Stimulated activated effector memory CD8-positive, alpha-beta T cell treated with anti-CD3 and anti-CD28 coated beads, Interleukin-12 subunit alpha, Interleukin-12 subunit beta, amount 100 ng/mL, for 72 hours (primary cell): ENCODE measurements at regions not wholly inside any gene's neighbourhood (a gene's known extent, or its start where the extent isn't known, plus 50 kb on each side); places are given as distances from the start of the nearest gene placed in this dataset.

Source experiments
- ATAC-seq: fragments of 150-1000 bp; cut with Tn5 transposase; 2 replicates; pipeline ENCODE4 v1.10.0; 2021
- DNase-seq, 2 donors: peaks; one replicate each; pipeline ENCODE4 v3.0.0; 2021 to 2022; ENCODE audit warnings: low spot score in 2 of 2
- H3K27ac Mint-ChIP-seq: one replicate; pipeline ENCODE4 v1.8.0; 2022; ENCODE audit warnings: mild to moderate bottlenecking, mixed read lengths
- H3K36me3 Mint-ChIP-seq: one replicate; pipeline ENCODE4 v1.8.0; 2022; ENCODE audit warnings: mild to moderate bottlenecking, mixed read lengths
- H3K4me1 Mint-ChIP-seq: one replicate; pipeline ENCODE4 v1.8.0; 2022; ENCODE audit warnings: mixed read lengths
- H3K4me3 Mint-ChIP-seq: one replicate; pipeline ENCODE4 v1.8.0; 2022; ENCODE audit warnings: mild to moderate bottlenecking, mixed read lengths
- H3K9me3 Mint-ChIP-seq: one replicate; pipeline ENCODE4 v1.8.0; 2022; ENCODE audit warnings: mixed read lengths

GRCh38 chr2:183575481-183575880 lies 451.2 kb downstream of the NUP35 start:
- no peak for ATAC-seq
- H3K27ac Mint-ChIP-seq: no peak overlapping the region

GRCh38 chr2:183579686-183580085 lies 455.4 kb downstream of the NUP35 start:
- no peak for DNase-seq
- Mint-ChIP-seq H3K4me1 (no peaks in the 10 kb centered on the region), H3K9me3 (peaks cover 8% of the 10 kb centered on the region), H3K36me3 (no peaks in the 10 kb centered on the region), H3K27ac (no peak overlapping the region), H3K4me3 (no peak overlapping the region)
- ATAC-seq: no peak

More at GRCh38 chr2:183575481-183575880, 451.2 kb downstream of the NUP35 start:
- H3K9me3 Mint-ChIP-seq: peaks cover 9% of the 10 kb centered on the region
- no peak overlapping the region for H3K4me3 Mint-ChIP-seq
- no peak for DNase-seq
- H3K36me3 Mint-ChIP-seq: no peaks in the 10 kb centered on the region
- no peaks in the 10 kb centered on the region for H3K4me1 Mint-ChIP-seq

- Mint-ChIP-seq H3K4me1 (no peaks in the 10 kb centered on the region), H3K4me3 (no peak overlapping the region), H3K9me3 (peaks cover 11% of the 10 kb centered on the region), H3K36me3 (no peaks in the 10 kb centered on the region), H3K27ac (no peak overlapping the region)
- DNase-seq (no peak), ATAC-seq (no peak)
Observed at GRCh38 chr2:183592271-183592670, 468.0 kb downstream of the NUP35 start.

DNA sequence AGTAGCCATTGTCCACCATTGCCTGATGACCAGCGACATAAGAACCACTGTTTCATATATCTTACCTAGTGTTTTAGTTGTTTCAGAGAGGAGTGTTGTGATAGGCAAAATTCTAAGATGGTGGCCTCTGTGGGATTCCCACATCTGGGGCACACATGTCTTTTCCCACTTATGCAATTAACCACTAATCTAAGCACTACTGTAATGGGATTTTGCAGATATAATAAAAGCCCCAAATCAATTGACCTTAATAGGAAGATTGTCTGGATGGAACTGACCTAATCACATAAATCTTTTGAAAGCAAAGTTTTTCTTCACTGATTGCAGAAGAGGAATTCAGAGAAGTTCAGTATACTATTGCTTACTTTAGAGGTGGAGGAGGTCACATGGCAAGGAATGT lies 469.9 kb downstream of the NUP35 start:
- no peaks in the 10 kb centered on the region for H3K36me3 Mint-ChIP-seq
- no peak overlapping the region for H3K27ac Mint-ChIP-seq
- no peaks in the 10 kb centered on the region for H3K4me1 Mint-ChIP-seq
- H3K9me3 Mint-ChIP-seq: peaks cover 5% of the 10 kb centered on the region
- ATAC-seq: no peak
- no peak for DNase-seq
- H3K4me3 Mint-ChIP-seq: no peak overlapping the region

GRCh38 chr2:183597841-183598240 lies 473.6 kb downstream of the NUP35 start:
- Mint-ChIP-seq H3K9me3 (peaks cover 5% of the 10 kb centered on the region), H3K4me3 (no peak overlapping the region), H3K36me3 (no peaks in the 10 kb centered on the region)

GRCh38 chr2:183604065-183604464 lies 479.8 kb downstream of the NUP35 start:
- Mint-ChIP-seq H3K4me3 (no peak overlapping the region), H3K36me3 (no peaks in the 10 kb centered on the region), H3K4me1 (no peaks in the 10 kb centered on the region), H3K27ac (no peak overlapping the region), H3K9me3 (peaks cover 3% of the 10 kb centered on the region)
- ATAC-seq (no peak), DNase-seq (no peak)

More at GRCh38 chr2:183597841-183598240, 473.6 kb downstream of the NUP35 start:
- ATAC-seq (no peak), DNase-seq (no peak)
- Mint-ChIP-seq H3K4me1 (no peaks in the 10 kb centered on the region), H3K27ac (no peak overlapping the region)

GRCh38 chr2:183605440-183605839 lies 481.2 kb downstream of the NUP35 start:
- no peak overlapping the region for H3K27ac Mint-ChIP-seq
- peaks cover 3% of the 10 kb centered on the region for H3K9me3 Mint-ChIP-seq
- DNase-seq (no peak), ATAC-seq (no peak)
- H3K4me1 Mint-ChIP-seq: no peaks in the 10 kb centered on the region
- no peaks in the 10 kb centered on the region for H3K36me3 Mint-ChIP-seq
- H3K4me3 Mint-ChIP-seq: no peak overlapping the region

- peaks cover 3% of the 10 kb centered on the region for H3K9me3 Mint-ChIP-seq
- ATAC-seq: no peak
- H3K4me3 Mint-ChIP-seq: no peak overlapping the region
- H3K4me1 Mint-ChIP-seq: no peaks in the 10 kb centered on the region
- no peak for DNase-seq
- H3K27ac Mint-ChIP-seq: no peak overlapping the region
- no peaks in the 10 kb centered on the region for H3K36me3 Mint-ChIP-seq
Observed at GRCh38 chr2:183606022-183606717, 481.9 kb downstream of the NUP35 start.

GRCh38 chr2:183606718-183607085 lies 482.5 kb downstream of the NUP35 start:
- Mint-ChIP-seq H3K4me3 (no peak overlapping the region), H3K36me3 (no peaks in the 10 kb centered on the region), H3K27ac (no peak overlapping the region), H3K4me1 (no peaks in the 10 kb centered on the region), H3K9me3 (peaks cover 3% of the 10 kb centered on the region)
- no peak for ATAC-seq
- no peak for DNase-seq

- H3K4me1 Mint-ChIP-seq: no peaks in the 10 kb centered on the region
- H3K36me3 Mint-ChIP-seq: no peaks in the 10 kb centered on the region
- no peak for ATAC-seq
- no peak overlapping the region for H3K4me3 Mint-ChIP-seq
- DNase-seq: no peak
- H3K27ac Mint-ChIP-seq: no peak overlapping the region
- peaks cover 7% of the 10 kb centered on the region for H3K9me3 Mint-ChIP-seq
Observed at GRCh38 chr2:183607995-183608394, 483.8 kb downstream of the NUP35 start.

DNA sequence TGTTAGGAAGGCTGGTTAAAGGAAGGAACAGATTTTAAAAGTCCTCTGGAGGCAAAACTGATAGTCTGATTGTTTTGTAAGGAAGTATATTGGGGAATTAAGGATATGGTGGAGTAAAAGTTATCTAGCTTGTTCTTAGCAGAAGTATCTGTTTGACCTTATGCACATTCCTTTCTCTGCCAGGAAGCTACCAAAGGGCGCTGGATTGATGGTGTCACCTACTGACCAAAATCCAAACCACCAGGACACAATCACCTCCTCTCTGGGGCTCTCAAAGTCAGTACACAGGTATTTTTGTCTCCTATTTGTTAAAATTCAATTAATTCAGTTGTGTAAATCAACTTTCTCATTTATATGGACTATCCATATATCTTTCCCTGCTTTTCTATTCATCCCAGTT lies 484.5 kb downstream of the NUP35 start:
- DNase-seq (no peak), ATAC-seq (no peak)
- Mint-ChIP-seq H3K36me3 (no peaks in the 10 kb centered on the region), H3K9me3 (peaks cover 11% of the 10 kb centered on the region), H3K4me1 (no peaks in the 10 kb centered on the region), H3K27ac (no peak overlapping the region), H3K4me3 (no peak overlapping the region)

DNA sequence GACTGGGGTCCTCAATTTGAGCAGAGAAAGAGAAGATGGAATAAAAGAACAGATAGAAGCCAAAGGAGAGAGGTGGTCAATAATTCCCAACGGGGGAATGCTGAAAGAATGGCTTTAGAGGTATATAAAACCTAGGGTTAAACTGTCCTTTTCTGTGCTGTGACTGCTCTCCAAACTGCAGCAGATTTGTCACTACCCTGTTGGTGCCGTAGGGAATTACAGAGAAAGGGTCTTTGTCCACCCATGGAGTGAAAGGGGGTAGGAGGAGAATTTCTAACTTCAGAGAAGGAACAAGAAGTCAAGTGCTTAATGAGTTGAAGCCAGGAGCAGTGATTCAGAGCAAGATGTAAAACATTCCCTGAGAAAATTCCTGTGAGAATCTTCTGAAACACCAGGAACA lies 486.5 kb downstream of the NUP35 start:
- DNase-seq (no peak), ATAC-seq (no peak)
- Mint-ChIP-seq H3K4me3 (no peak overlapping the region), H3K9me3 (peaks cover 11% of the 10 kb centered on the region), H3K36me3 (no peaks in the 10 kb centered on the region), H3K27ac (no peak overlapping the region), H3K4me1 (no peaks in the 10 kb centered on the region)

DNA sequence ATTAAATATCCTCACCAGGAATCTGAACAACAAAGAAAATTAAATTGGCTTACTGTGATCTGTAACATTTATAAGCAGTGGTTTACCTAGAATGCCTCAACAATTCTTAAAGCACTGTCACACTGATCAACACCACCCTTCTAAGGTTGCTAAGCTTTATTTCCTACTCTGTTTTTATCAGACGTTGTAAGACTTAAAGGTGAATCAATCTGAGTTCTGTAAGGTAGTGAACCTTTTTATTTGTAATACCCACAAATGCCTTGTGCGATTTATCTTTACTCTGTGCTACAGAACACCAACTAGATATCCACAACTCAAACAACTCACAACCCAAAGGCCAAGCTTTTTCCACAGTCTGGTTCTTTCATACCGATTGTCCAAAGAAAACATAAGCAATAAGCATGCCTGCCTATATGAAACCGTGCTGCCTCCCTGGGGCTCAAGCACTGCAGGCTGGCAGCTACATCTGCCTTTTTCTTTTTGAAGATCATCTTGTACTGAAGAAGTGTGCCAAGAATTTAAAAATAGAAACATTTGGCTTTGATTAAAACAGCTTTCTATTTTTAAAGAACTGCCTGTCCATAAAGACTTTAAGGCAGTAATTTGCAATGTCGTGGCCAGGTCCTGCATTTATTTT lies 490.7 kb downstream of the NUP35 start:
- Mint-ChIP-seq H3K36me3 (no peaks in the 10 kb centered on the region), H3K4me1 (no peaks in the 10 kb centered on the region), H3K4me3 (no peak overlapping the region), H3K9me3 (peaks cover 20% of the 10 kb centered on the region), H3K27ac (no peak overlapping the region)
- ATAC-seq (no peak), DNase-seq (no peak)

DNA sequence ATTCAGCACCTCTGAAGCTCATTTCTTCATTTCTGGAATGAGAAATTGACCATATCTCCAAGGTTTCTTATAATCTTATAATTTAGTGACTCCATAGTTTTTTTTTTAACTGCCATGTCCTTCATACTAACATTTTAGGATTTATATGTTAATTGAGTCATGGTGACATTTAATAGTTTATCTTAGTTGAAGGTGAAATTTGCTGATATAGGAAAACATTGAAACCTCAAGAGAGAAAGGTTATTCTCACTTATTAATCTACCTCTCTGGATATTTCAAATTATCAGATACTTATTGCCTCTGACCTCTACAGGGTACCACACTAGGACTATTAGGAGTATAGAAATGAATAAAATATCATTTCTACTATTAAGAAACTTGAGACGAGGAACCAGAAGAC lies 499.0 kb downstream of the NUP35 start:
- Mint-ChIP-seq H3K36me3 (no peaks in the 10 kb centered on the region), H3K4me1 (no peaks in the 10 kb centered on the region)
- ATAC-seq: no peak

GRCh38 chr2:183630964-183631363 lies 506.7 kb downstream of the NUP35 start:
- no peaks in the 10 kb centered on the region for H3K36me3 Mint-ChIP-seq
- H3K27ac Mint-ChIP-seq: no peak overlapping the region
- ATAC-seq (no peak), DNase-seq (no peak)
- no peak overlapping the region for H3K4me3 Mint-ChIP-seq
- H3K4me1 Mint-ChIP-seq: no peaks in the 10 kb centered on the region
- peaks cover 5% of the 10 kb centered on the region for H3K9me3 Mint-ChIP-seq

More for the DNA sequence above, 499.0 kb downstream of the NUP35 start:
- Mint-ChIP-seq H3K27ac (no peak overlapping the region), H3K9me3 (peaks cover 19% of the 10 kb centered on the region), H3K4me3 (no peak overlapping the region)
- DNase-seq: no peak

GRCh38 chr2:183656121-183656520 lies 531.9 kb downstream of the NUP35 start:
- Mint-ChIP-seq H3K36me3 (no peaks in the 10 kb centered on the region), H3K27ac (no peak overlapping the region), H3K9me3 (peaks cover 11% of the 10 kb centered on the region), H3K4me3 (no peak overlapping the region), H3K4me1 (no peaks in the 10 kb centered on the region)
- ATAC-seq: no peak
- DNase-seq: no peak
